Tibial artery (tissue), 4 donors: ENCODE measurements at regions not wholly inside any gene's neighbourhood (a gene's known extent, or its start where the extent isn't known, plus 50 kb on each side); places are given as distances from the start of the nearest gene placed in this dataset.

ENCODE experiments used
- DNase-seq, 2 donors: peaks; one replicate each; pipeline ENCODE4 v3.0.0-alpha.2; 2019
- H3K27ac ChIP-seq, 2 donors: fragments of 200-600 bp; sonication (generic) in 1 of 2; 1 replicate in 1 of 2; 2 replicates in 1 of 2; pipeline ENCODE4 v1.5.1; 2018 to 2019; ENCODE audit warnings: mild to moderate bottlenecking in 1 of 2
- H3K27me3 ChIP-seq, 2 donors: fragments of 200-600 bp; sonication (generic) in 1 of 2; one replicate each; pipeline versions ENCODE4 v1.5.1 to v1.6.0; 2016 to 2019
- H3K36me3 ChIP-seq, 3 donors: fragments of 200-600 bp; sonication (generic) in 2 of 3; one replicate each; pipeline ENCODE4 v1.5.1; 2016 to 2019; ENCODE audit warnings: mild to moderate bottlenecking in 2 of 3
- H3K4me1 ChIP-seq, 4 donors: fragments of 200-600 bp; sonication (generic) in 2 of 4; 1 replicate in 3 of 4; 2 replicates in 1 of 4; pipeline ENCODE4 v1.5.1; 2016 to 2019
- H3K4me3 ChIP-seq, 2 donors: fragments of 200-600 bp; sonication (generic) in 1 of 2; 1 replicate in 1 of 2; 2 replicates in 1 of 2; pipeline ENCODE4 v1.5.1; 2018 to 2019; ENCODE audit warnings: mild to moderate bottlenecking in 2 of 2
- H3K9me3 ChIP-seq, 3 donors: fragments of 200-600 bp; sonication (generic) in 1 of 3; one replicate each; pipeline ENCODE4 v1.5.1; 2016 to 2019
- intact Hi-C: fragments of 100-400 bp; cut with DNase I; formaldehyde crosslinking; loops from one replicate; pipeline ENCODE4 v1.15.0; 2023; ENCODE audit warnings: low total_unique reads
- TF ChIP-seq, protein P1 (sequence below), 2 experiments: fragments of 200-600 bp in 1 of 2; fragments of 450-650 bp in 1 of 2; IDR thresholded peaks; one replicate each; pipeline ENCODE4 v1.5.1; 2017 to 2019; ENCODE audit warnings: antibody characterized with exemption in 2 of 2, mild to moderate bottlenecking in 1 of 2, moderate library complexity in 1 of 2

DNA sequence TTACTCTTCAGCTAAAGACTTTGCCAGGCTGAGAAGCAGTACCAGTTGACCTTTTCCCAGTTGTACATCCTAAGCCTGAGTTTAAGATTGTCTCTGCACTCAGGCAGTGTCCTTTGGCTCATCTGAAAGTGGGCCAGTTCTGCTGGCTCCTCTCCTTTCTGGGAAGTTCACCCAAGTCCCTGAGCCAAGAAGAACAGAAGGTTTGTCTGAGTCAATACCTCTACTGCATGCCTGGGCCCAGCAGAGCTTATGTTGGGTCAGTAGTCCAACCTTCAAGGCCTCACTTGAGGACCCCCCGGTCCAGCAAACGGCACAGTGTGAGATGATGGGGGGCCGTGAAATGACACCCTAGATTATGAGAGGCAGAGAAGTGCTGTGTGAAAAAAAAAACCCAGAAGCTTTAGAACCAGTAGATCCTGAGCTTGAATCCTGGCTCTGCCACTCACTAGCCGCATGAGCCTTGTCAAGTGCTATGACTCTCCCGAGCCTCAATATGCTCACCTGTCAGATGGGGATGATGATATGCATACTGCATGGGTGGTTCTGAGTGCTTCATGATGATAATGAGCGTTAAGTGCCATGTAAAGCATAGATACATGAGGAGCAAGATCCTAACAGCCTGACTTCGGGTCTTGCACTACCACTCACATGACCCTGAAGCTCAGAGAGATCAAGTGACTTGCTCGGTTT is 156.0 kb downstream of the MACROH2A1 start:
- TF ChIP-seq, protein P1, sequence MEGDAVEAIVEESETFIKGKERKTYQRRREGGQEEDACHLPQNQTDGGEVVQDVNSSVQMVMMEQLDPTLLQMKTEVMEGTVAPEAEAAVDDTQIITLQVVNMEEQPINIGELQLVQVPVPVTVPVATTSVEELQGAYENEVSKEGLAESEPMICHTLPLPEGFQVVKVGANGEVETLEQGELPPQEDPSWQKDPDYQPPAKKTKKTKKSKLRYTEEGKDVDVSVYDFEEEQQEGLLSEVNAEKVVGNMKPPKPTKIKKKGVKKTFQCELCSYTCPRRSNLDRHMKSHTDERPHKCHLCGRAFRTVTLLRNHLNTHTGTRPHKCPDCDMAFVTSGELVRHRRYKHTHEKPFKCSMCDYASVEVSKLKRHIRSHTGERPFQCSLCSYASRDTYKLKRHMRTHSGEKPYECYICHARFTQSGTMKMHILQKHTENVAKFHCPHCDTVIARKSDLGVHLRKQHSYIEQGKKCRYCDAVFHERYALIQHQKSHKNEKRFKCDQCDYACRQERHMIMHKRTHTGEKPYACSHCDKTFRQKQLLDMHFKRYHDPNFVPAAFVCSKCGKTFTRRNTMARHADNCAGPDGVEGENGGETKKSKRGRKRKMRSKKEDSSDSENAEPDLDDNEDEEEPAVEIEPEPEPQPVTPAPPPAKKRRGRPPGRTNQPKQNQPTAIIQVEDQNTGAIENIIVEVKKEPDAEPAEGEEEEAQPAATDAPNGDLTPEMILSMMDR (IDR thresholded peaks at IDR 0.05) = no peak
- Histone ChIP-seq H3K27ac (peak overlapping the region; percentile 72 to 75), H3K4me1 (peaks cover 0 to 93% (median 82%) of the 10 kb centered on the region in 4 donors), H3K27me3 (no peaks in the 10 kb centered on the region), H3K9me3 (no peaks in the 10 kb centered on the region), H3K4me3 (no peak overlapping the region), H3K36me3 (no peaks in the 10 kb centered on the region)
- DNase-seq = peak; percentile 64 to 80
- intact Hi-C loops = no loop called here

DNA sequence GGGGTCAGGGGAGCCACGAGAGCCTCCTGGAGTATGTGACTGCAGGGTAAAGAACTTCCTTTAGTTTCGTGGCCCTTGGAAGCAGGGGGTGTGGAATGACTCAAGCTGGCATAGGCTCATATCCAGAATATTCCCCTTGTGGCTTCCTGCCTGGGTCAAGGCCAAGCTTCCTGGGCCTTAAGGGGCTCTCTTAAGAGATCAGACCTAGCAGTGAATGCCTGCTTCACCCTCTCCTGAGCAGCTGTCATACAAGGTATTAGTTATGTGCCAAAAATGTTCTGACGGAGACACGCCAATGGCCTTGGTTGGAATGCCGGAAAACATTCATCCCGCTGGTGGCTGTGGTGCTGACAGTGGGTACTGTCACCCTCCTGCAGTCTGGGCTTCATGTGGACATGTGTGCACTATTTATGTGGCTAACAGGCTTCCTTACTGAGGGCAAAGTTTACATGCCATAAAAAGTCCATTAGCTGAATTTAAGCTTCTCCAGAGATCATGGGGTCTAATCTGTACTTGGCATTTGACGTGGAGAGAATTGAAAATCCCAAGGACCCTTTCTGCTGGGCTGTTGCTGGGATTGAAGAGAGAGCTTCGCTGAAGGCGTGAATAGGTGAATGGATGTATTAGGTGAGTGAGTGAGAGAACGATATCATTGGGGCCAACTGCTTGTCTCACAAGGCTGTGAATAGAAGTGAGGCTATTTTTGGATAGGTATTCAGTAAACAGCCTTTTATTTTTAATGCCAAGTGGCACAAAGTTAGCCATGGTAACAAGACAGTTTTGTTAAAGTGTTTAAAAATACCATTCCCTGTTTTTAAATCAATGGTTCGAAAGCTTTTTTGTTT is 156.8 kb downstream of the MACROH2A1 start:
- TF ChIP-seq, protein P1 (IDR thresholded peaks at IDR 0.05) = no peak
- Histone ChIP-seq H3K27ac (peak overlapping the region; percentile 72 to 75), H3K27me3 (no peaks in the 10 kb centered on the region), H3K4me3 (no peak overlapping the region), H3K36me3 (no peaks in the 10 kb centered on the region), H3K4me1 (peaks cover 0 to 97% (median 82%) of the 10 kb centered on the region in 4 donors), H3K9me3 (no peaks in the 10 kb centered on the region)
- peak in 1 of 2 donors; percentile 72 for DNase-seq
- intact Hi-C loops = no loop called here

DNA sequence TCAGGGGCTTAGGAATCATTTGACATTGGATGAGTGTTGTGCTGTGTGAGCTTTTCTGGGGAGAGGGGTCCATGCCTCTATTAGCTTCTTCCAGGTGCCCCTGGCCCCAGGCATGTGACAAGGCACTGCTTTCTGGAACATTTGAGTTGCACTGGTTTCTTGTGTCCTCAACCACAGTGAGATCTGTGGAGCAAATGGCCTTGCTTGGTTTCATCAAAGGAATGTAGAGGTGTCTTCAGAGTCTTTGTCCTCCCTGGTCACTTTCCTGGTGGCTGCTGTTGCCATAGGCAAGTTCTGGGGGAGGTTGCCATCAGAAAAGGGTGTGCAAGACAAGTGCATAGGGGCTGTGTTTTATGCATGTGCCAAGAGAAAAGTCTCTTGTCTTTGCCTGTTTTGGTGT is 157.5 kb downstream of the MACROH2A1 start:
- intact Hi-C loops = no loop called here
- peak overlapping the region; percentile 72 to 75 for H3K27ac ChIP-seq
- no peaks in the 10 kb centered on the region for H3K27me3 ChIP-seq
- H3K9me3 ChIP-seq = no peaks in the 10 kb centered on the region
- TF ChIP-seq, protein P1 (IDR thresholded peaks at IDR 0.05) = no peak
- H3K4me1 ChIP-seq = peaks cover 0 to 97% (median 78%) of the 10 kb centered on the region in 4 donors
- no peaks in the 10 kb centered on the region for H3K36me3 ChIP-seq
- no peak overlapping the region for H3K4me3 ChIP-seq
- DNase-seq = peak in 1 of 2 donors; percentile 20

DNA sequence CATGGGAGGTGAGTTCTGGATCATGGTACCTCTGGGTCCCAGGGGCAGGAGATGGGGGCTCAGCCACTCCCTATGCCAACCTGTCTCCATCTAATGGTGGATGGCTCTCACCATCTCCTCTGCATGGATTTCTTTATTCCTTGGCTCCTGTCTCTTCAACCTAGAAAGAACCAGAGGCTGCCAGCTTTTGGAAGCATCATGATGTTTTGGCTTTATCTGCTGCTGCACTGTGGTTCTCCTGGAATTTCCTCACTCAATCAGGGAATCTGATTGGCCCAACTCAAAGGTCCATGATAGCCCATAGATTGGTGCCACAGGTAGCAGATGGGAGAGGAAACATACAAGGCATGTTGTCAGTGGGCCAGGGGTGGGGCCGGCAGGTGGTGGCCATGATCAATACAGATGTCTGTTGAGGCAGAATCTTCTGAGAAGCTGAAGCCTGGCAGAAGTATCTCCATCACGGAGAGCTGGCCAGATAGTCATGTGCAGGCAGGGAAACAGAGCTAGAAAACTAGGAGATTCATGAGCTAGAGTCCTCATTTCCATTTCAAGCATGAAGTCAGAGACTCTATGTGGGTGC is 158.2 kb downstream of the MACROH2A1 start:
- DNase-seq = peak in 1 of 2 donors; percentile 41
- intact Hi-C loops = no loop called here
- Histone ChIP-seq H3K4me3 (no peak overlapping the region), H3K27me3 (no peaks in the 10 kb centered on the region), H3K27ac (peak overlapping the region; percentile 72 to 75), H3K36me3 (no peaks in the 10 kb centered on the region), H3K4me1 (peaks cover 0 to 91% (median 72%) of the 10 kb centered on the region in 4 donors), H3K9me3 (no peaks in the 10 kb centered on the region)
- TF ChIP-seq, protein P1 (IDR thresholded peaks at IDR 0.05) = no peak

DNA sequence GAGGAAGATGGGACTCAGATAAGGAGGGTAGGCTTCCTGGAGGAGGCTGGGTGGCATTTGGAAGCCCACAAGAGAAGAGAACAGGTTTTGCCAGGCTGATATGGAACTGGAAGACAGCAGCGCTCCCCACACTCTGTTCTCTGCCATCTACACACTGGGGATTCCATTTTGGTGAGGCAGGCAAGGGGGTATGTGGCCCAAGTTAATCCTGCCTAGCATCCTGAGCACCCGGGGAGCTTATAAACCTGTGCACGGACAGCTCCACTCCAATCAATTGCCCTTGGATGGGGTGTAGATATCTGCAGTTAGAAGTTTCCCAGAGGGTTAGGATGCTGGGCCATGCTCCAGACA is 158.8 kb downstream of the MACROH2A1 start:
- intact Hi-C loops = no loop called here
- Histone ChIP-seq H3K9me3 (no peaks in the 10 kb centered on the region), H3K4me3 (no peak overlapping the region), H3K27ac (peak overlapping the region; percentile 72 to 75), H3K36me3 (no peaks in the 10 kb centered on the region), H3K27me3 (no peaks in the 10 kb centered on the region), H3K4me1 (peaks cover 0 to 85% (median 69%) of the 10 kb centered on the region in 4 donors)
- TF ChIP-seq, protein P1 (IDR thresholded peaks at IDR 0.05) = no peak
- peak in 1 of 2 donors; percentile 38 for DNase-seq
